ENCODE measurements at regions not wholly inside any gene's neighbourhood (a gene's known extent, or its start where the extent isn't known, plus 50 kb on each side); places are given as distances from the start of the nearest gene placed in this dataset.
"Not testable (repeated sequence)": the region's sequence is repeated elsewhere in the genome, so short reads cannot be mapped to it uniquely, and the experiment has no call there.

- DNase-seq, result no peak
Observed at GRCh38 chr3:22724420-22724819, 478.7 kb upstream of the UBE2E2 start.

GRCh38 chr3:22728406-22728805 lies 474.7 kb upstream of the UBE2E2 start:
- DNase-seq, result no peak

- DNase-seq, result no peak
Observed at GRCh38 chr3:22729212-22729611, 473.9 kb upstream of the UBE2E2 start.

GRCh38 chr3:22729981-22730380 lies 473.1 kb upstream of the UBE2E2 start:
- DNase-seq, result no peak

GRCh38 chr3:22730701-22731100 lies 472.4 kb upstream of the UBE2E2 start:
- DNase-seq, result no peak

GRCh38 chr3:22731901-22732300 lies 471.2 kb upstream of the UBE2E2 start:
- no peak for DNase-seq

- DNase-seq, result no peak
Observed at GRCh38 chr3:22732641-22733040, 470.5 kb upstream of the UBE2E2 start.

DNA sequence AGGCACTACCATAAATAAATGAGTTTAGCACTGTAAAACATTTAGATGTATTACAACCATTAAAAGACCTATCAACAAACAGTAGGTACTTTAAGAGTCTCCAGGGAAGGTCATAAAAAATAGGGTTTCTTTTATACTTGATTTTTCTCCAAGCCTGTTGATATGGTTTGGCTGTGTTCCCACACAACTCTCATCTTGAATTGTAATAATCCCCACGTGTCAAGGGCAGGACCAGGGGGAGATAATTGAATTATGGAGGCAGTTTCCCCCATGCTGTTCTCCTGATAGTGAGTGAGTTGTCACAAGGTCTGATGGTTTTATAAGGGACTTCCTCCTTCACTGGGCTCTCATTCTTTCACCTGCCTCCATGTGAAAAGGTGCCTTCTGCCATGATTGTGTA lies 468.9 kb upstream of the UBE2E2 start:
- no peak for DNase-seq

DNA sequence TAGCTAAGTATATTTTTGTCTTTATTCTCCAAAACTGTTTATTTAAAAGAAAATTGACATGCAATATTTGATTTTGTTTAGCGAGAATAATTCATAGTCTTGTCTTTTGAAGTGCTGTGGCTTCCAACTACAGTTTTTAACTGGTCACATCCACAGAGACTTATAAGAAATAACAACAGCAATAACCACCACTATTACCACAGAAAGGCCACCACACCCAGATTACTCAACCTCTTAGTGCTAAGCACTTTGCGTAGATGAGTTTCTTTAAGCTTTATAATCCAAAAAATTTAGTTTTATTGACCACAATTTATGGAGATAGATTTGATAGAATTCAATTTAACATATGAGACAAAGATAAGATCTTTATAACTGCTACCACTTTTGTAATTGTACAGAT lies 468.4 kb upstream of the UBE2E2 start:
- DNase-seq, result no peak

- no peak for DNase-seq
Observed at GRCh38 chr3:22735373-22735772, 467.8 kb upstream of the UBE2E2 start.

GRCh38 chr3:22743386-22743785 lies 459.7 kb upstream of the UBE2E2 start:
- DNase-seq, result not testable (repeated sequence)

DNA sequence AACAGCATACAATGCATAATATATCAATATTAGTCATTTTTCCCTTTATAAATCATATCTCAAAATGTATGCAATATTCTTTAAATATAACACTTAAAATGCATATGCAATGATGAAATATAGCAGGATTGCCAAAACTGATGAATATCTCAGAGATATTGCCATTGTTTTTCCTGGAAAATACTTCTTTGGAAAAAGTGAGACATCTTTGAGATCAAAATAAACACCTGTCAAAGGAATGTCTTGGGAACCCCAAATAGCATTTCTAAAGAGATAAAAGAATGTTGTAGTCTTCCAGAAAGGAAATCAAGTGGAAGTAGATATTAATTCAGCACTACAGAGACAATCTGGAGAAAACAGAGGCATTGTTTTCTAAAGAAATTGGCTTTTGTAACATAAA lies 457.8 kb upstream of the UBE2E2 start:
- no peak for DNase-seq

DNA sequence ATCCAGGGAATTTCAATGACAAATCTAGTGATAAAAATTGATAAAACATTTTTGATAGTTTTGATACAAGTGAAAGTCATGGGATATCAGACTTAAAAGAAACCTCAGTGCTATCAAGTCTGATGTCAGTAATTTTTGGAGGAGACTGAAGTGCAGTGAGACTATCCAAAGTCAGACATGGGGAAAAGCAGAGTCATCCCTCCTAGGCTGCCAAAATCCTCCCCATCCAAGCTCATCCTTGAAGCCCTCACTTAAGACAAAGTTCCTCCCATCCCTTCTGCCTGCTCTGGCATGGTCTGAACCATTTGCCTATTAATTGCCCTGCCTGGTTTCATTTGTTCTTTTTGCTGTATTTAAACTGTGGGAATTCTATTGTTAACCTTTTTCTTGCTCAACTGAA lies 456.9 kb upstream of the UBE2E2 start:
- DNase-seq, result no peak

- no peak for DNase-seq
Observed at GRCh38 chr3:22748453-22749045, 454.6 kb upstream of the UBE2E2 start.

GRCh38 chr3:22759636-22760310 lies 443.4 kb upstream of the UBE2E2 start:
- no peak for DNase-seq

DNA sequence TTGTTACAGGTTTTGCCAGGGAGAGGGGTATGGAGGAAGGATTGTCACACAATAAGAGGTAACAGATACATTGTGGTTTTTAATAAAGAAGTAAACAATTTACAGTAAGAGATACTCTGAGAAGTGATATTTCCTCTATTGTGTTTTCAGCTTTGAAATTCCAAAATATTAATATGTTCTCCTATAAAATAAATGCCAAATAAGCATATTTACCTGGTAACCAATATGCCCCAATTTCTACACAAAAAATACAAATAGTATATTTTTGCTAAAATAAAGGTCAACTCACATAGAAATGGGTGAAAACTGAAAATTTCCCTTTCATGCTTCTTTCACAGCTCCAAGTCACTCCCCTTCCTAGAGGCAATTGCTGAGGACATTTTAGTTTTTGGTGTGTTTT lies 437.4 kb upstream of the UBE2E2 start:
- DNase-seq, result no peak

DNA sequence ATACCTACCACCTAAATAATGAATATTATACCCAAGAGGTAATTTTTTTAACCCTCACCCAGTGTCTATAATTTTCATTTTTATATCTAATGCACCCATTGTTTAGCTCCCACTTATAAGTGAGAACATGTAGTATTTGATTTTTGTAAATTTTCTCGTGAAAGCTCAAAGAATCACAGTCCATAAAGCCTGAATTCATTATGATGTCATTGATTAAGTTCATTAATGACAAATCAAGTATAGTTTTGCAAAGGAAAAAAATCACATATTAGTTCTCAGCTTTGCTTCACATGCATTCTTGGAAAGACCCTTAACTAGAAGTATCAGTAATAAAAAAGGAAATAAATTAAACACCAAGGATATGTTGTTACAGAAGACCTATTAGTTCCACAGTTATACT lies 425.3 kb upstream of the UBE2E2 start:
- no peak for DNase-seq

DNA sequence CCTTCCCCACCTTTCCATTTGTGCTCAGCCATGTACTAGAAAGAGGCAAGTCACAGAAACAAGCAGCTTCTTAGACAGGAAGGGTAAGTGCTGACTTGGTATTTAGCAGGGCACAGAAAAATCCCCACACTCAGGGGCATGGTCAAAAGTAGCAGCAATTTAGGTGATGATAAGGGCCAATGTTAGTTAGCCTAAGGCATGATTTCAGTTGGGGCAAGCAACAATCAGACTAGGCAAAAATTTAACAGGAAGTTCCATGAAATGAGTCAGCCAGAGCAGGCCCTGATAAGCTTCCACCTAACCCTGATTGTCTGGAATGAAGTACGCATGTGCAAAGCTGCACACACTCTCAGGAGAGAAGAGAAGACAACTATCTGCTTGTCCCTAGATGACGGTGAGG lies 423.4 kb upstream of the UBE2E2 start:
- no peak for DNase-seq

- DNase-seq, result no peak
Observed at GRCh38 chr3:22792533-22792932, 410.6 kb upstream of the UBE2E2 start.

- no peak for DNase-seq
Observed at GRCh38 chr3:22795917-22796316, 407.2 kb upstream of the UBE2E2 start.

DNA sequence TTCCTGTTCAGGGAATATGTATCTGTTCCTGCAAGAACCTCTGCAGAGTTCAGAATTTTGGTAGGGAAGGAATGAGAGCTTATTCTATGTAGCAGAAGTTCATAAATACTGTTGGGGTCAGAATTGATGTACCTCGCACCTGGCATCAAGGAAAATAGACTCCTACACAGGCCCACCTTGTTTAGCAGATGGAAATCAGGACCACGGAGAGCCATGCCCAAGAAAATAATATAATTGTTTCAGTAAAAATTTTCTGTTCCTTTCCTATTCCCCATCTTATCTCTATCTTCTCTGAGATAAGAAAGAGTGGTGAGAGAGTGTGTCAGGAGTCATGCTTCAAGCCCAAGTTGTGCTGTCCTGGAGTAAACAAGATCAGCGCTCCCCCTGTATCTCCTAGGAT lies 404.7 kb upstream of the UBE2E2 start:
- no peak for DNase-seq

GRCh38 chr3:22819209-22819608 lies 383.9 kb upstream of the UBE2E2 start:
- DNase-seq, result no peak

GRCh38 chr3:22835041-22835440 lies 368.1 kb upstream of the UBE2E2 start:
- DNase-seq, result no peak

DNA sequence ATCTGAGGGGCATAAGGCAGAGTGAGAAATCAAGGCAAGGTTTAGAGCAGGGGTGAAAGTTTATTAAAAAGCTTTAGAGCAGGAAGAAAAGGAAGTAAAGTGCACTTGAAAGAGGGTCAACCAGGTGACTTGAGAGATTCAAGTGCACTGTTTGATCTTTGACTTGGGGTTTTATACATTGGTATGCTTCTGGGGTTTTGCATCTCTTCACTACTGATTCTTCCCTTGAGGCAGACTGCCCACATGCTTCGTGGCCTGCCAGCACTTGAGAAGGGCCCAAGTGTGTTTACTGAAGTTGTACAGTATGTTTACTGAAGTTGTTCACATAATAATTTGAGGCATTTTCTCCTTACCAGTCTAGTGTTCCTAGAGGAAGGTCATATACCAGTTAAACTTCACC lies 367.0 kb upstream of the UBE2E2 start:
- no peak for DNase-seq

DNA sequence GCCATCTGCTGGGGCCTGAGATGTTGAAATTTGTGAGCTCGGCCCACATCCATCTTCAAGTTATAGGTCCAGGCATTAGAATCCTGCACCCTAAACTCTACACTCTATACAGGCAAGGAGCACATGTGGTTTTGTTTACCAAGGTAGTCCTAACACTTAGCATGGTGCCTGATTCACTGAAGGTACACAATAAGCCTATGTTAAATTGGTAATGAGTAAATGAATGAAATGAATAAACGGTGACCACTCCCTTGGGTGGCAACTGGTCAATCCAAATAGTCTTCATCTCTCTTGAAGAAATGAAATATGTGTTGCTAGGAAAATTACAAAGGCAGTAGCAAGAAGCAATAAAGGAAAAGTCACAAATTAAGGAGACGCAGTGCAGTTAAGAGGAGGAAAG lies 359.3 kb upstream of the UBE2E2 start:
- DNase-seq, result no peak

Measured in CD4-positive, alpha-beta T cell treated with Interleukin-21 for 1 hour (primary cell).